Hepatocyte (in vitro differentiated cells): ENCODE measurements at regions not wholly inside any gene's neighbourhood (a gene's known extent, or its start where the extent isn't known, plus 50 kb on each side); places are given as distances from the start of the nearest gene placed in this dataset.

ENCODE experiments used
- DNase-seq: peaks from one replicate; pipeline ENCODE4 v3.0.0-alpha.2; 2016; ENCODE audit warnings: low spot score
- H2AFZ ChIP-seq: fragments of 200-600 bp; sonication (generic); 2 replicates; pipeline ENCODE4 v1.6.0; 2016; ENCODE audit warnings: antibody characterized with exemption, mild to moderate bottlenecking
- H3K27ac ChIP-seq: fragments of 200-600 bp; sonication (generic); 2 replicates; pipeline ENCODE4 v1.5.1; 2016; ENCODE audit warnings: mild to moderate bottlenecking
- H3K27me3 ChIP-seq: fragments of 200-600 bp; sonication (generic); 2 replicates; pipeline ENCODE4 v1.6.1; 2016
- H3K36me3 ChIP-seq: fragments of 200-600 bp; sonication (generic); replicated peaks from 2 replicates; pipeline ENCODE4 v1.5.1; 2016; ENCODE audit warnings: low read depth; ENCODE audit not compliant: insufficient read depth
- H3K4me1 ChIP-seq: fragments of 200-600 bp; sonication (generic); 2 replicates; pipeline ENCODE4 v1.5.1; 2016; ENCODE audit warnings: mild to moderate bottlenecking, moderate library complexity; ENCODE audit not compliant: insufficient read depth
- H3K4me2 ChIP-seq: fragments of 200-600 bp; sonication (generic); 2 replicates; pipeline ENCODE4 v1.6.0; 2016
- H3K4me3 ChIP-seq: fragments of 200-600 bp; sonication (generic); 2 replicates; pipeline ENCODE4 v1.5.1; 2016; ENCODE audit warnings: mild to moderate bottlenecking
- H3K79me2 ChIP-seq: fragments of 200-600 bp; sonication (generic); 2 replicates; pipeline ENCODE4 v1.6.0; 2017; ENCODE audit warnings: mild to moderate bottlenecking
- H3K9me2 ChIP-seq: fragments of 200-600 bp; sonication (generic); replicated peaks from 2 replicates; pipeline ENCODE4 v1.6.0; 2017; ENCODE audit warnings: mild to moderate bottlenecking; ENCODE audit not compliant: insufficient read depth
- H3K9me3 ChIP-seq: fragments of 200-600 bp; sonication (generic); 2 replicates; pipeline ENCODE4 v1.5.1; 2016; ENCODE audit warnings: low read depth, mild to moderate bottlenecking
- H4K20me1 ChIP-seq: fragments of 200-600 bp; sonication (generic); 2 replicates; pipeline ENCODE4 v1.6.0; 2016; ENCODE audit warnings: mild to moderate bottlenecking; ENCODE audit not compliant: insufficient read depth, poor library complexity, severe bottlenecking
- CTCF ChIP-seq: fragments of 200-600 bp; sonication (generic); IDR thresholded peaks from 2 replicates; pipeline ENCODE4 v1.5.1; 2016; ENCODE audit warnings: antibody characterized with exemption, mild to moderate bottlenecking; ENCODE audit not compliant: poor library complexity
- EZH2 ChIP-seq: fragments of 200-600 bp; sonication (generic); IDR thresholded peaks from 2 replicates; pipeline ENCODE4 v1.6.1; 2016; ENCODE audit warnings: antibody characterized with exemption, mild to moderate bottlenecking, borderline replicate concordance
- EZH2phosphoT487 ChIP-seq: fragments of 200-600 bp; sonication (generic); IDR thresholded peaks from one replicate; pipeline ENCODE4 v1.6.1; 2018; ENCODE audit warnings: antibody characterized with exemption, mild to moderate bottlenecking, low read depth, moderate library complexity; ENCODE audit not compliant: unreplicated experiment, severe bottlenecking
- WGBS: methylation state at CpG from one replicate; pipeline ENCODE4 v1.1.6; 2016; ENCODE audit warnings: low lambda C conversion rate; ENCODE audit errors: missing lambda C conversion rate; 5-methylcytosine and 5-hydroxymethylcytosine counted together

DNA sequence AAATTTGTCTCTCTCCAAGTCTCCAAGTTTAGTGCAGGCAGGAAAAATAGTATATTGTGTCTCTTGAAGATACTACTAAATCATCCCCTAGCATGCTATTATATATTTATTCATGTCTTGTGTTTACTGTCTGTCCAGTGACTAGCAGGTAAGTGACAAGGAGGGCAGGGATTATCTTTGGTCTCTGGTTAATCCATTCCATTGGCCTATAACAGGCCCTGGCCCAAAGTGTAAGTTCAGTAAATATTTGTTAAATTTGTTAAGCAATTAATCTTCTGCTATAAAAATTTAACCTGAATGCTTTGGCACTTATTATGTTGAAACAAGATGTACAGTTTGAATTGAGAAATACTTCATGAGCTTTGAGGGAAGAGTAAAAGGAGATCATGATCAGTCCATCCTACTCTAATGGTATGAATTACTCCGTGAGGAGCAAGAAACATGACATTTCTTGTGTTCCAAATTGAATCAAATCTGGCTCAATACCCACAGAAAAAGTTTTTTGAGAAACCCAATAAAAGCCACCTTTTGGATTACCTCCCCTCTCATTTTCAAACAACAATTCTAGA is 219.7 kb downstream of the DTWD2 start:
- WGBS = 93% methylated on average over 1 of the region's 1 CpG
- no peaks in the 10 kb centered on the region for H3K9me3 ChIP-seq
- no peak overlapping the region for H3K4me2 ChIP-seq
- no peaks in the 10 kb centered on the region for H4K20me1 ChIP-seq
- TF ChIP-seq CTCF (no peak), EZH2phosphoT487 (no peak), EZH2 (no peak)
- no peak for DNase-seq
- H3K4me1 ChIP-seq = no peaks in the 10 kb centered on the region
- H3K27me3 ChIP-seq = no peaks in the 10 kb centered on the region
- no peak overlapping the region for H3K4me3 ChIP-seq
- H3K27ac ChIP-seq = no peak overlapping the region
- H3K79me2 ChIP-seq = no peaks in the 10 kb centered on the region
- no peak overlapping the region for H2AFZ ChIP-seq
- no peaks in the 10 kb centered on the region for H3K9me2 ChIP-seq
- H3K36me3 ChIP-seq = no peaks in the 10 kb centered on the region

DNA sequence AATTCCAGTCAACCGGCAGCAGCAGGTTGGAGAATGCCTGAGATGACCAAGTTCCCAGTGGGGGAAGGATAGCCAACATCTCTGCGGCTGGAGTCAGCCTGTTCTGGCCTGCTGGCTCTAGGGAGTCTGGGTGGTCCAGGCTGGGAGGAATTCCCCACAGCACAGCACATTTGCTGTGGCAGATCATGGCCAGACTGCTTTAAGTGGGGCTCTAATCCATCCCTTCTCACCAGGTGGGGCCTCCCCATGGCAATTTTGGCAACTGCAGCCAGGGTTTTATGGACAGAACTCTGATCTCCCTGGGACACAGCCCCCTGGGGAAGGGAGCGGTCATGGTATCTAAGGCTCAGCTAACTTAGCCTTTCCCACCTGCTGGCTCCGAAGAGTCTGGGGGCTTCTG is 226.1 kb downstream of the DTWD2 start:
- 91% methylated on average over 4 of the region's 4 CpGs for WGBS
- no peak overlapping the region for H3K27ac ChIP-seq
- H2AFZ ChIP-seq = no peak overlapping the region
- H3K4me2 ChIP-seq = no peak overlapping the region
- H3K4me3 ChIP-seq = no peak overlapping the region
- H3K79me2 ChIP-seq = no peaks in the 10 kb centered on the region
- no peak for DNase-seq
- H3K27me3 ChIP-seq = no peaks in the 10 kb centered on the region
- no peaks in the 10 kb centered on the region for H3K9me3 ChIP-seq
- H3K9me2 ChIP-seq = no peaks in the 10 kb centered on the region
- H4K20me1 ChIP-seq = no peaks in the 10 kb centered on the region
- no peaks in the 10 kb centered on the region for H3K36me3 ChIP-seq
- no peaks in the 10 kb centered on the region for H3K4me1 ChIP-seq
- TF ChIP-seq CTCF (no peak), EZH2phosphoT487 (no peak), EZH2 (no peak)

DNA sequence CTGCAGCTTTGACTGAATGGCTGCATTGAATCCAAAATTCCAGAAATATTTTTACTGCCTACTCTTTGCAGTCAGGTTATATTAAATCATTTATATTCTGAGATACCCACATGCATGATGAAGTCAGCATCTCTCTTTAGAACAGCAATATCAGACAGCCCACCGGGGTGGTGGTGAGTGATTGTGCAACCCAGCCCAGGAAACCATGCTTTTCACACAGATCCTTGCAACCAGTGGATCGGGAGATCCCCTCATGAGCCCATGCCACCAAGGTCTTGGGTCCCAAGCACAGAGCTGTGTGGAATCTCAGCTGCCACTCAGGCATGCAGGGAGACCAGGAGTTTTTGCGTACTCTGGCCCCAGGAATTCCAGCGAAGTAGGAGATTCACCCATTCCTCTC is 226.5 kb downstream of the DTWD2 start:
- Histone ChIP-seq H2AFZ (no peak overlapping the region), H3K4me3 (no peak overlapping the region), H3K4me2 (no peak overlapping the region), H3K4me1 (no peaks in the 10 kb centered on the region), H3K79me2 (no peaks in the 10 kb centered on the region), H3K27ac (no peak overlapping the region), H4K20me1 (no peaks in the 10 kb centered on the region), H3K9me3 (no peaks in the 10 kb centered on the region), H3K36me3 (no peaks in the 10 kb centered on the region), H3K9me2 (no peaks in the 10 kb centered on the region), H3K27me3 (no peaks in the 10 kb centered on the region)
- TF ChIP-seq EZH2phosphoT487 (no peak), EZH2 (no peak), CTCF (no peak)
- no peak for DNase-seq
- 93% methylated on average over 4 of the region's 4 CpGs for WGBS

DNA sequence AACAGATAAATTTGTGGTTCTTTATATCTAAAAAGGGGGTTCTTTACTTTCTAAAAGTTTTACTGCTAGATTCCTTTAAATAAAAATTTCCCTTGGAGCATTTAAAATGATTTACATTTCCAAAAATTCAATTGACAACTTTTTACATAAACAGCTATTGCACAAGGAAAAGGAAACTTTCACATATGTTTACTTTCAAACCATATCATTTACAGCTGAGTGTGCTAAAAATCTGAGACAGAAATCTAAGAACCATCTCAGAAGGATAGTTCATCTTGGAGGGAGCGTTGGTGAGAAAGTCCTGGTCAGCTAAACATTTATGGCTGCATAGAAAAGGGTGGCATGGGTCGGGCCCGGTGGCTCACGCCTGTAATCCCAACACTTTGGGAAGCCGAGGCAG is 235.4 kb downstream of the DTWD2 start:
- no peaks in the 10 kb centered on the region for H3K9me3 ChIP-seq
- H3K4me2 ChIP-seq = no peak overlapping the region
- TF ChIP-seq EZH2phosphoT487 (no peak), EZH2 (no peak), CTCF (no peak)
- H3K9me2 ChIP-seq = no peaks in the 10 kb centered on the region
- H3K36me3 ChIP-seq = no peaks in the 10 kb centered on the region
- H3K27ac ChIP-seq = no peak overlapping the region
- DNase-seq = no peak
- no peaks in the 10 kb centered on the region for H4K20me1 ChIP-seq
- H3K79me2 ChIP-seq = no peaks in the 10 kb centered on the region
- no peaks in the 10 kb centered on the region for H3K27me3 ChIP-seq
- no peaks in the 10 kb centered on the region for H3K4me1 ChIP-seq
- no peak overlapping the region for H3K4me3 ChIP-seq
- 75% methylated on average over 5 of the region's 5 CpGs for WGBS
- H2AFZ ChIP-seq = no peak overlapping the region
